B cell (primary cell): ENCODE measurements at regions not wholly inside any gene's neighbourhood (a gene's known extent, or its start where the extent isn't known, plus 50 kb on each side); places are given as distances from the start of the nearest gene placed in this dataset.

ENCODE experiments used
- ATAC-seq: fragments of 200-7000 bp; cut with Tn5 transposase; one replicate; pipeline ENCODE4 v1.10.0; 2021; ENCODE audit warnings: low read depth, mild to moderate bottlenecking, moderate number of reproducible peaks, moderate library complexity
- CTCF ChIA-PET: fragments of 350-600 bp; sonication (Branson Sonifier 250); formaldehyde crosslinking; loops from one replicate; lab custom pipeline; 2021; ENCODE audit warnings: antibody characterized with exemption, inconsistent platforms; lab: Charles Lee
- POLR2A ChIA-PET: fragments of 350-600 bp; sonication (Branson Sonifier 250); formaldehyde crosslinking; loops from one replicate; lab custom pipeline; 2021; ENCODE audit warnings: antibody characterized with exemption; lab: Charles Lee
- DNase-seq: peaks from one replicate; pipeline ENCODE4 v3.0.0; 2013
- H2AFZ ChIP-seq: 2 replicates; pipeline ENCODE4 v1.6.1; 2012; ENCODE audit warnings: mild to moderate bottlenecking, low read depth, low read length; ENCODE audit not compliant: insufficient read depth, poor library complexity, severe bottlenecking
- H3K27ac ChIP-seq, 2 donors: 1 replicate in 1 of 2; 2 replicates in 1 of 2; pipeline ENCODE4 v1.5.1; 2012 to 2013; ENCODE audit warnings: low read length in 2 of 2, mild to moderate bottlenecking in 2 of 2, moderate library complexity in 1 of 2
- H3K27me3 ChIP-seq, 4 experiments: fragments of 200-600 bp in 1 of 4; sonication (generic) in 1 of 4; replicated peaks in 1 of 4; 1 replicate in 2 of 4; 2 replicates in 2 of 4; pipeline versions ENCODE4 v1.6.1 to v1.7.0; 2013 to 2016; ENCODE audit warnings: low read length in 3 of 4, mild to moderate bottlenecking in 2 of 4, mixed read lengths in 1 of 4, moderate library complexity in 1 of 4; ENCODE audit not compliant: insufficient read depth in 4 of 4, control insufficient read depth in 3 of 4; ENCODE audit errors: control extremely low read depth in 1 of 4
- H3K36me3 ChIP-seq, 2 experiments: replicated peaks in 1 of 2; 1 replicate in 1 of 2; 2 replicates in 1 of 2; pipeline versions ENCODE4 v1.6.1 to v1.7.1; 2013; ENCODE audit warnings: low read length in 1 of 2; ENCODE audit not compliant: insufficient read depth in 2 of 2, control insufficient read depth in 1 of 2; ENCODE audit errors: control extremely low read depth in 1 of 2, extremely low read depth in 1 of 2
- H3K4me1 ChIP-seq, 2 donors: fragments of 200-600 bp in 1 of 2; sonication (generic) in 1 of 2; 1 replicate in 1 of 2; 2 replicates in 1 of 2; pipeline versions ENCODE4 v1.5.1 to v1.6.1; 2013 to 2017; ENCODE audit warnings: low read length in 2 of 2; ENCODE audit not compliant: control insufficient read depth in 2 of 2, insufficient read depth in 2 of 2
- H3K4me2 ChIP-seq: replicated peaks from 2 replicates; pipeline ENCODE3; 2012; ENCODE audit warnings: mild to moderate bottlenecking, low read depth, low read length; ENCODE audit not compliant: poor library complexity, severe bottlenecking
- H3K4me3 ChIP-seq, 5 experiments: fragments of 200-600 bp in 1 of 5; sonication (generic) in 1 of 5; 1 replicate in 3 of 5; 2 replicates in 2 of 5; pipeline versions ENCODE4 v1.5.1 to v1.7.0; 2011 to 2016; ENCODE audit warnings: low read length in 4 of 5, mild to moderate bottlenecking in 4 of 5, low read depth in 2 of 5, control low read depth in 1 of 5, moderate library complexity in 1 of 5; ENCODE audit not compliant: insufficient read depth in 1 of 5; ENCODE audit errors: control extremely low read depth in 1 of 5, extremely low read depth in 1 of 5
- H3K79me2 ChIP-seq: fragments of 200-600 bp; sonication (generic); one replicate; pipeline ENCODE4 v1.6.0; 2016; ENCODE audit warnings: low read length; ENCODE audit not compliant: control insufficient read depth, insufficient read depth
- H3K9ac ChIP-seq: fragments of 200-600 bp; sonication (generic); 2 replicates; pipeline ENCODE4 v1.6.1; 2017; ENCODE audit warnings: mild to moderate bottlenecking, low read length, moderate library complexity
- H3K9me3 ChIP-seq, 3 donors: one replicate each; pipeline versions ENCODE4 v1.6.1 to v1.7.1; 2013; ENCODE audit warnings: low read length in 2 of 3; ENCODE audit not compliant: control insufficient read depth in 2 of 3, insufficient read depth in 1 of 3; ENCODE audit errors: control extremely low read depth in 1 of 3
- H4K20me1 ChIP-seq: 2 replicates; pipeline ENCODE4 v1.6.0; 2012; ENCODE audit warnings: mild to moderate bottlenecking, low read length; ENCODE audit not compliant: insufficient read depth, control insufficient read depth, poor library complexity, severe bottlenecking
- H3K27ac Mint-ChIP-seq: one replicate; pipeline ENCODE4 v1.8.0; 2021; ENCODE audit warnings: mixed read lengths
- H3K27me3 Mint-ChIP-seq: one replicate; pipeline ENCODE4 v1.8.0; 2021; ENCODE audit warnings: mixed read lengths
- H3K4me1 Mint-ChIP-seq: one replicate; pipeline ENCODE4 v1.8.0; 2021; ENCODE audit warnings: mixed read lengths
- H3K4me3 Mint-ChIP-seq: one replicate; pipeline ENCODE4 v1.8.0; 2021; ENCODE audit warnings: mixed read lengths
- H3K9me3 Mint-ChIP-seq: one replicate; pipeline ENCODE4 v1.8.0; 2022; ENCODE audit warnings: mixed read lengths; ENCODE audit not compliant: insufficient read depth
- CTCF ChIP-seq: fragments of 200-600 bp; IDR thresholded peaks from one replicate; pipeline ENCODE4 v1.8.0; 2022; ENCODE audit warnings: antibody characterized with exemption, mild to moderate bottlenecking
- EZH2 ChIP-seq: IDR thresholded peaks from 2 replicates; pipeline ENCODE4 v1.6.1; 2012; ENCODE audit warnings: borderline replicate concordance, low read depth, mild to moderate bottlenecking, moderate library complexity, low read length; ENCODE audit not compliant: insufficient read depth, poor library complexity, severe bottlenecking
- WGBS: methylation state at CpG from one replicate; pipeline ENCODE4 v1.1.5; 2013; ENCODE audit warnings: missing lambda C conversion rate; ENCODE audit not compliant: insufficient coverage; 5-methylcytosine and 5-hydroxymethylcytosine counted together
- intact Hi-C: fragments of 100-400 bp; cut with micrococcal nuclease; formaldehyde crosslinking; loops from one replicate; pipeline ENCODE4 v1.10.0; 2022

DNA sequence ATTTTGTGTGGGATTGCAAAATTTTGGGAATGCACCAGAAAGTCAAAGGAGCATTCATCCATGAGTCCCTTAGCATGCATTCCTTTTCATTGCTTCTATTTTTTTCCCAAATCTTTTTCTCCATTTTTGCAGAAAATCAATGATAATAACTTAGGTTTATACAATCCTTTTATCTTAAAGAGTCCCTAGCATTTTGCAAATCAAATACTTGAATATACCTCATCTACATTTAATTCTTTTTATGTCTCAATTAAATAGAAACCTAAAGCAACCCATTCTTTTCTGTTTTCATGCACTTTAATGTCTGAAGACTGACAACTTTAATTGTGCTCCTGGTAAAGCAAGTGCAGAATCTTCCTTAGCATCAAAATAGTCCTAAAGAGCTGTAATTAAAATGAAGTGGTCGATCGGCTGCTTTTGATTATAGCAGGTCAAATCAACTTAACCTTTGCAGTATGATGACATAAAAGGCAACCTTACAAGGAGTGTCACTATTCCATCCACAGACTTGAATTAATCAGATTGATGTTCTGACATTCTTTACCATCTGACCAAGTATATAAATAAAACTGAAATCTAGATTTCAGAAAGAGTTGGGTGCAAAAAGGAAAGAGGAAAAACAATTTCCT is 168.4 kb downstream of the ALG10B start:
- H4K20me1 ChIP-seq = no peaks in the 10 kb centered on the region
- TF ChIP-seq EZH2 (no peak), CTCF (no peak)
- DNase-seq (no peak), ATAC-seq (no peak)
- no peak overlapping the region for H3K4me2 ChIP-seq
- no peak overlapping the region for H3K27ac ChIP-seq
- H3K79me2 ChIP-seq = no peaks in the 10 kb centered on the region
- no peaks in the 10 kb centered on the region for H3K4me1 Mint-ChIP-seq
- intact Hi-C loops = no loop called here
- H3K4me3 Mint-ChIP-seq = no peak overlapping the region
- no CpG with 5 or more reads among the region's 2 CpGs for WGBS
- H2AFZ ChIP-seq = no peak overlapping the region
- H3K9ac ChIP-seq = no peak overlapping the region
- H3K9me3 ChIP-seq = no peaks in the 10 kb centered on the region
- POLR2A ChIA-PET = no interaction called here
- H3K9me3 Mint-ChIP-seq = no peaks in the 10 kb centered on the region
- H3K27me3 Mint-ChIP-seq = no peaks in the 10 kb centered on the region
- CTCF ChIA-PET = no interaction called here
- no peaks in the 10 kb centered on the region for H3K27me3 ChIP-seq
- no peak overlapping the region for H3K4me3 ChIP-seq
- H3K36me3 ChIP-seq = no peaks in the 10 kb centered on the region
- no peaks in the 10 kb centered on the region for H3K4me1 ChIP-seq
- H3K27ac Mint-ChIP-seq = no peak overlapping the region

DNA sequence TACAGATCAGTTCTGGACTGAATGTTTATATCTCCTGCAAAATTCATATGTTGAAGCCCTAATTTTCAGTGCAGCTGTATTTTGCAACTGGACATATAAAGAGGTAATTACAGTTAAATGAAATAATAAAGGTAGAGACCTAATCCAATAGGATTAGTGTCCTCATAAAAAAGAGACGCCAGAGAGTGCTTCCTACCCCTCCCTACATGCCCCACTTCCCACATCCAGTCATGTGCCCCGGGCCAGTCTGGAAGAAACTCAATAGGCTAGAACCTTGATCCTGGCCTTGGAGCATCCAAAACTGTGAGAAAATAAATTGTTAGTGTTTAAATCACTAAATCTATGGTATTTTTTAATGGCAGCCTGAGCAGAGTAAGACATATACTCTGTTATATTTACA is 172.3 kb downstream of the ALG10B start:
- TF ChIP-seq EZH2 = no peak
- ChIA-PET POLR2A (no interaction called here), CTCF (no interaction called here)

More for the DNA sequence above, 172.3 kb downstream of the ALG10B start:
- ATAC-seq (no peak), DNase-seq (no peak)
- no peaks in the 10 kb centered on the region for H3K9me3 Mint-ChIP-seq
- H3K4me1 ChIP-seq = no peaks in the 10 kb centered on the region
- H3K4me2 ChIP-seq = no peak overlapping the region
- H3K4me1 Mint-ChIP-seq = no peaks in the 10 kb centered on the region
- peaks cover 0 to under 1% (median 0%) of the 10 kb centered on the region in 3 donors for H3K9me3 ChIP-seq
- no peaks in the 10 kb centered on the region for H3K79me2 ChIP-seq
- H3K27ac Mint-ChIP-seq = no peak overlapping the region
- H3K36me3 ChIP-seq = no peaks in the 10 kb centered on the region
- H3K27me3 Mint-ChIP-seq = no peaks in the 10 kb centered on the region
- H2AFZ ChIP-seq = no peak overlapping the region
- H3K4me3 ChIP-seq = no peak overlapping the region
- H3K4me3 Mint-ChIP-seq = no peak overlapping the region
- no peaks in the 10 kb centered on the region for H3K27me3 ChIP-seq
- no peak overlapping the region for H3K9ac ChIP-seq
- H4K20me1 ChIP-seq = no peaks in the 10 kb centered on the region
- H3K27ac ChIP-seq = no peak overlapping the region
- no CpG with 5 or more reads among the region's 2 CpGs for WGBS
- intact Hi-C loops = no loop called here
